ENCODE measurements at regions not wholly inside any gene's neighbourhood (a gene's known extent, or its start where the extent isn't known, plus 50 kb on each side); places are given as distances from the start of the nearest gene placed in this dataset.

- TF ChIP-seq GATA2 (IDR thresholded peaks at IDR 0.05; ENCODE audit: low read depth, low read length) (no peak), GATA3 (IDR thresholded peaks at IDR 0.05; ENCODE audit: low read depth, low read length) (no peak)
Observed at GRCh38 chr1:220441211-220441610, 86.7 kb upstream of the MARK1 start.

All from SH-SY5Y (cell line).